Immature natural killer cell (primary cell): ENCODE measurements at regions not wholly inside any gene's neighbourhood (a gene's known extent, or its start where the extent isn't known, plus 50 kb on each side); places are given as distances from the start of the nearest gene placed in this dataset.
A peak's percentile ranks its signal among the peaks of the same experiment; 100 is the strongest.
"Not testable (repeated sequence)": the region's sequence is repeated elsewhere in the genome, so short reads cannot be mapped to it uniquely, and the experiment has no call there.

Source experiments
- DNase-seq, 3 donors: peaks; one replicate each; pipeline ENCODE4 v3.0.0; 2022; ENCODE audit warnings: mixed read lengths in 1 of 3
- H3K27ac Mint-ChIP-seq, 6 donors: one replicate each; pipeline ENCODE4 v1.8.0; 2020; ENCODE audit warnings: mixed read lengths in 6 of 6, mild to moderate bottlenecking in 5 of 6, inconsistent platforms in 4 of 6, moderate library complexity in 3 of 6
- H3K27me3 Mint-ChIP-seq, 3 donors: one replicate each; pipeline ENCODE4 v1.8.0; 2020 to 2021; ENCODE audit warnings: low read depth in 3 of 3, mild to moderate bottlenecking in 3 of 3, mixed read lengths in 3 of 3, moderate library complexity in 3 of 3, inconsistent platforms in 1 of 3
- H3K36me3 Mint-ChIP-seq, 3 donors: one replicate each; pipeline ENCODE4 v1.8.0; 2020; ENCODE audit warnings: mixed read lengths in 3 of 3, inconsistent platforms in 2 of 3, mild to moderate bottlenecking in 2 of 3
- H3K4me1 Mint-ChIP-seq, 2 donors: one replicate each; pipeline ENCODE4 v1.8.0; 2020; ENCODE audit warnings: inconsistent platforms in 2 of 2, mild to moderate bottlenecking in 2 of 2, mixed read lengths in 2 of 2, moderate library complexity in 1 of 2
- H3K4me3 Mint-ChIP-seq, 5 donors: one replicate each; pipeline ENCODE4 v1.8.0; 2020; ENCODE audit warnings: mild to moderate bottlenecking in 5 of 5, mixed read lengths in 5 of 5, inconsistent platforms in 3 of 5, moderate library complexity in 3 of 5
- H3K9me3 Mint-ChIP-seq, 6 donors: one replicate each; pipeline ENCODE4 v1.8.0; 2020; ENCODE audit warnings: mild to moderate bottlenecking in 6 of 6, mixed read lengths in 6 of 6, inconsistent platforms in 4 of 6, moderate library complexity in 3 of 6

- no peak for DNase-seq
- no peak overlapping the region for H3K4me3 Mint-ChIP-seq
- peaks cover 0 to 2% of the 10 kb centered on the region in 2 donors for H3K4me1 Mint-ChIP-seq
- H3K27ac Mint-ChIP-seq: no peak overlapping the region
- H3K27me3 Mint-ChIP-seq: peaks cover 4 to 7% (median 7%) of the 10 kb centered on the region in 3 donors
- peaks cover 0 to 2% (median 0%) of the 10 kb centered on the region in 6 donors for H3K9me3 Mint-ChIP-seq
- peaks cover 0 to 4% (median 0%) of the 10 kb centered on the region in 3 donors for H3K36me3 Mint-ChIP-seq
These were observed 128.6 kb upstream of the KCTD7 start for GRCh38 chr7:66500087-66500486.

DNA sequence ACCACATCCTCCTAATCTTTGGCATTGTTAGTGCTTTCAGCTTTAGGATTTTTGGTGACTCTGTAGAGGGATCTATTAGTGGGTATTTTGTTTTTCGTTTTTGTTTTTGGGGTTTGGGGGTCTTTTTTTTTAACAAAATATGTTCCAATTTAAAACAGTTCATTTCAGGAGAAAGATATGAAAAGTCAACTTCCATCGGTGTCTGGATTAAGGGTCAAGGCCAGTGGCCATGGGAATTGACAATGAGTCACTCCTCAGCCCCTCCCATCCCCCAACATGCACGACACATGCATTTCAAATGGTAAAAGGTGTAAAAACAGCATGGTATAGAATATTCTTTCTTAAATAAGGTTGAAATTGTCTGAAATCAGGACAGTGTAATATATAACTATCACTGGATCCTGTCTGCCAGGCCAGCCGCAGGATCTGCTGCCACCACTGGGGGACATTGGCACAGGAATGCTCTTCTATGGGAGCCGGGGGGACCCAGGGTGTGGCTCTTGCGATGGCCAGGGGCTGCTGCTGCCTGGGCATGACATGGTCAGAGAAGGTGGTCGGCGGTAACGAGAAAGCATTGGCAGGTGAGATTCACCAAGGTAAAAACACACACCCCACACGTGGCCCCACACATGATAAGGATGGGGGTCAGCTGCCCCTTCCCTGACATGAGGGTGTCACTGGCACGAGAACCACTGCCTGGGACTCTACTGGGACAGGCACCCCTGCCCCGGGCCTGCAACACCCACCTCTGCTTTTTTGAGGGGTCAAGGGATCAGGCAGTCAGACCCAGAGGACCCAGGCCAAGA, 126.2 kb upstream of the KCTD7 start:
- peaks cover 0 to 2% (median 0%) of the 10 kb centered on the region in 6 donors for H3K9me3 Mint-ChIP-seq
- no peak overlapping the region for H3K4me3 Mint-ChIP-seq
- no peak for DNase-seq
- H3K4me1 Mint-ChIP-seq: peaks cover 10 to 11% of the 10 kb centered on the region in 2 donors
- H3K36me3 Mint-ChIP-seq: no peaks in the 10 kb centered on the region
- H3K27ac Mint-ChIP-seq: no peak overlapping the region
- peaks cover 10 to 15% (median 12%) of the 10 kb centered on the region in 3 donors for H3K27me3 Mint-ChIP-seq

DNA sequence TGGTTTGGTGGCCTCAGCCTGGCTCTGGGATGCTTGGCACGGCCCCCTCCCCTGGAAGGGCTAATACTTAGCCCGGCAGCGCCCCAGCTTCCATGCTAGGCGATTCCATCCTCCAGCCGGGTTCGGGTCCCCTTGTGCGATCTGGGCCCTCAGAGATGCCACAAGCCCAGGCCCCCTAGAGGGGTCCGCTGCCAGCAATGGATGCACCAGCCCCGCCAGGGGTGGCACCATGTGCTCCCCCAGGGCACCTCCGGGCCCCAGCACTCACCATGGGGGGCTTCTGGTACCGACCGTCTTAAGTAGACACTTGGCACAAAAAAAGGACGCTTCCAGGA, 125.7 kb upstream of the KCTD7 start:
- H3K4me3 Mint-ChIP-seq: no peak overlapping the region
- H3K27me3 Mint-ChIP-seq: peaks cover 12 to 19% (median 16%) of the 10 kb centered on the region in 3 donors
- H3K9me3 Mint-ChIP-seq: peaks cover 0 to 2% (median 0%) of the 10 kb centered on the region in 6 donors
- no peak overlapping the region for H3K27ac Mint-ChIP-seq
- peaks cover 10 to 12% of the 10 kb centered on the region in 2 donors for H3K4me1 Mint-ChIP-seq
- H3K36me3 Mint-ChIP-seq: no peaks in the 10 kb centered on the region
- no peak for DNase-seq

GRCh38 chr7:66503551-66504031, 125.1 kb upstream of the KCTD7 start:
- Mint-ChIP-seq H3K36me3 (no peaks in the 10 kb centered on the region), H3K4me3 (no peak overlapping the region), H3K9me3 (peaks cover 0 to 2% (median 0%) of the 10 kb centered on the region in 6 donors), H3K4me1 (peaks cover 10 to 12% of the 10 kb centered on the region in 2 donors), H3K27me3 (peaks cover 12 to 19% (median 18%) of the 10 kb centered on the region in 3 donors), H3K27ac (no peak overlapping the region)
- no peak for DNase-seq

- no peak overlapping the region for H3K27ac Mint-ChIP-seq
- peak overlapping the region; percentile 21 to 57 (median 24) for H3K4me3 Mint-ChIP-seq
- H3K27me3 Mint-ChIP-seq: peaks cover 12 to 22% (median 19%) of the 10 kb centered on the region in 3 donors
- no peak for DNase-seq
- H3K36me3 Mint-ChIP-seq: no peaks in the 10 kb centered on the region
- peaks cover 0 to 2% (median 0%) of the 10 kb centered on the region in 6 donors for H3K9me3 Mint-ChIP-seq
- H3K4me1 Mint-ChIP-seq: peaks cover 10 to 12% of the 10 kb centered on the region in 2 donors
These were observed 124.5 kb upstream of the KCTD7 start for GRCh38 chr7:66504131-66504530.

GRCh38 chr7:66505009-66505408, 123.7 kb upstream of the KCTD7 start:
- peaks cover 0 to 2% (median 0%) of the 10 kb centered on the region in 6 donors for H3K9me3 Mint-ChIP-seq
- peak overlapping the region in 2 of 5 donors; percentile 5 to 14 for H3K4me3 Mint-ChIP-seq
- H3K27ac Mint-ChIP-seq: peak overlapping the region in 1 of 6 donors; percentile 56
- no peaks in the 10 kb centered on the region for H3K36me3 Mint-ChIP-seq
- no peak for DNase-seq
- peaks cover 12 to 22% (median 16%) of the 10 kb centered on the region in 3 donors for H3K27me3 Mint-ChIP-seq
- peaks cover 10 to 12% of the 10 kb centered on the region in 2 donors for H3K4me1 Mint-ChIP-seq

- DNase-seq: peak; percentile 69 to 74 (median 73)
- Mint-ChIP-seq H3K9me3 (peaks cover 0 to 2% (median 0%) of the 10 kb centered on the region in 6 donors), H3K27me3 (peaks cover 12 to 22% (median 16%) of the 10 kb centered on the region in 3 donors), H3K4me3 (peak overlapping the region; percentile 60 to 76 (median 69)), H3K36me3 (no peaks in the 10 kb centered on the region), H3K27ac (peak overlapping the region in 4 of 6 donors; percentile 34 to 79 (median 42)), H3K4me1 (peaks cover 10 to 12% of the 10 kb centered on the region in 2 donors)
These were observed 122.9 kb upstream of the KCTD7 start for GRCh38 chr7:66505531-66506451.

- not testable (repeated sequence) for H3K9me3 Mint-ChIP-seq, H3K36me3 Mint-ChIP-seq, DNase-seq
- H3K27ac Mint-ChIP-seq: peak overlapping the region in 3 of 6 donors; percentile 49 to 79 (median 61)
- peaks cover 10 to 12% of the 10 kb centered on the region in 2 donors for H3K4me1 Mint-ChIP-seq
- peak overlapping the region; percentile 60 to 76 (median 69) for H3K4me3 Mint-ChIP-seq
- peaks cover 12 to 22% (median 16%) of the 10 kb centered on the region in 3 donors for H3K27me3 Mint-ChIP-seq
These were observed 122.0 kb upstream of the KCTD7 start for GRCh38 chr7:66506703-66507102.

DNA sequence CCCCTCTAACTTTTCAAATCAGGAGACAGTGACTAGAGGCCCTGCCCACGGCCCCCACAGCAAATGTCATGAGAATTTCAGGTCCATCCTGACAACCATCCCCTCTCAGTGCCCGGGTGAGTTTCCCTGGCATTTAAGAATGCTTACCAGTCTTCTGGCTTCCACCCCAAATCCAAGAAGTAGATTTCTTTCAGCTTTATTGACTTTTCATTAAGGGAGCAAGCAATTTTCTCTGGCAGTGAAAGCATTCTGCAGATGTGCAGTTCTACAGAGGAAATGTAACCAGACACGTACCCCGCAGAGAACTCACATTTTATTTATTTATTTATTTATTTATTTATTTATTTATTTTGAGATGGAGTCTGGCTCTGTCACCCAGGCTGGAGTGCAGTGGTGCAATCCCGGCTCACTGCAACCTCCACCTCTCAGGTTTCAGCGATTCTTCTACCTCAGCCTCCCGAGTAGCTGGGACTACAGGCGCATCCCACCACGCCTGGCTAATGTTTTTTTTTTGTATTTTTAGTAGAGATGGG, 120.9 kb upstream of the KCTD7 start:
- H3K4me1 Mint-ChIP-seq: peaks cover 10 to 12% of the 10 kb centered on the region in 2 donors
- no peak overlapping the region for H3K27ac Mint-ChIP-seq
- no peak for DNase-seq
- H3K27me3 Mint-ChIP-seq: peaks cover 12 to 23% (median 13%) of the 10 kb centered on the region in 3 donors
- H3K4me3 Mint-ChIP-seq: peak overlapping the region in 2 of 5 donors; percentile 30 to 67
- H3K36me3 Mint-ChIP-seq: no peaks in the 10 kb centered on the region
- H3K9me3 Mint-ChIP-seq: peaks cover 0 to 2% (median 0%) of the 10 kb centered on the region in 6 donors

GRCh38 chr7:66508431-66508830, 120.2 kb upstream of the KCTD7 start:
- H3K4me1 Mint-ChIP-seq: peaks cover 10 to 12% of the 10 kb centered on the region in 2 donors
- peak overlapping the region in 1 of 5 donors; percentile 21 for H3K4me3 Mint-ChIP-seq
- peaks cover 12 to 24% (median 13%) of the 10 kb centered on the region in 3 donors for H3K27me3 Mint-ChIP-seq
- no peak overlapping the region for H3K27ac Mint-ChIP-seq
- H3K36me3 Mint-ChIP-seq: no peaks in the 10 kb centered on the region
- peaks cover 0 to 2% (median 0%) of the 10 kb centered on the region in 6 donors for H3K9me3 Mint-ChIP-seq
- no peak for DNase-seq

GRCh38 chr7:66514050-66514449, 114.6 kb upstream of the KCTD7 start:
- DNase-seq: no peak
- Mint-ChIP-seq H3K27ac (no peak overlapping the region), H3K36me3 (no peaks in the 10 kb centered on the region), H3K27me3 (peaks cover 2 to 7% (median 5%) of the 10 kb centered on the region in 3 donors), H3K9me3 (no peaks in the 10 kb centered on the region), H3K4me1 (no peaks in the 10 kb centered on the region), H3K4me3 (no peak overlapping the region)

DNA sequence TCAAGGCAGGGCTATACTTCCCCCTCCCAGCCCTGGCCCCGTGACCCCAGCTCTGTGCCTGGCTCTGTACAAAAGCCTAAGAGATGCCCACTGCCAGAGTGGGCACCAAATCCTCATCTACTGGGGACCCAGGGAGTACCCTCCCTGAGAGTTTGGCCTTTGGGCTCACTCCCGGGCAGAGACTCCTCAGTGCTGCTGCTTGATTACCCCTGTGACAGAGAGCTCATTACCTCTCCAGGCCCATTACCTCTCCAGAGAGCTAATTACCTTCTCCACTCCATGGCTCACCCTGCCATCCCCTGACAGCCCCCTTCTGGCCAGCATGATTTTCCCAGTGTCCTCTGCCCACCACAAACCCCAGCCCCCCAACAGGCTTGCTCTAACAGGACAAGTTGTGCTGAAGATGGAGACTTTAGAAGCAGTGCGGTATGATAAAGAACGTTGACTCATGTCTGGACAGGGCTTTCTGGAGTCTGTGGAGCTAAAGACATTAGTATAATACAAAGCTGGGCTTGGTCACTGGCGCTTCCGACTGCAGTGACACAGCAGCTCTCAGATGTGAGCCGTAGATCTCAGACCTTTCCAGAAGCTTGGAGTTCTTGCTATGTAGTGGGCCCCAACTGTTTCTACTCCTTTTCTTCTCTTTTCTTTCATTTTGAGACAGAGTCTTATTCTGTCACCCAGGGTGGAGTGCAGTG, 111.3 kb upstream of the KCTD7 start:
- no peak overlapping the region for H3K4me3 Mint-ChIP-seq
- peaks cover 2 to 7% (median 5%) of the 10 kb centered on the region in 3 donors for H3K27me3 Mint-ChIP-seq
- no peaks in the 10 kb centered on the region for H3K9me3 Mint-ChIP-seq
- H3K4me1 Mint-ChIP-seq: peaks cover 5 to 6% of the 10 kb centered on the region in 2 donors
- H3K36me3 Mint-ChIP-seq: no peaks in the 10 kb centered on the region
- no peak for DNase-seq
- no peak overlapping the region for H3K27ac Mint-ChIP-seq
